ENCODE measurements at regions not wholly inside any gene's neighbourhood (a gene's known extent, or its start where the extent isn't known, plus 50 kb on each side); places are given as distances from the start of the nearest gene placed in this dataset.

DNA sequence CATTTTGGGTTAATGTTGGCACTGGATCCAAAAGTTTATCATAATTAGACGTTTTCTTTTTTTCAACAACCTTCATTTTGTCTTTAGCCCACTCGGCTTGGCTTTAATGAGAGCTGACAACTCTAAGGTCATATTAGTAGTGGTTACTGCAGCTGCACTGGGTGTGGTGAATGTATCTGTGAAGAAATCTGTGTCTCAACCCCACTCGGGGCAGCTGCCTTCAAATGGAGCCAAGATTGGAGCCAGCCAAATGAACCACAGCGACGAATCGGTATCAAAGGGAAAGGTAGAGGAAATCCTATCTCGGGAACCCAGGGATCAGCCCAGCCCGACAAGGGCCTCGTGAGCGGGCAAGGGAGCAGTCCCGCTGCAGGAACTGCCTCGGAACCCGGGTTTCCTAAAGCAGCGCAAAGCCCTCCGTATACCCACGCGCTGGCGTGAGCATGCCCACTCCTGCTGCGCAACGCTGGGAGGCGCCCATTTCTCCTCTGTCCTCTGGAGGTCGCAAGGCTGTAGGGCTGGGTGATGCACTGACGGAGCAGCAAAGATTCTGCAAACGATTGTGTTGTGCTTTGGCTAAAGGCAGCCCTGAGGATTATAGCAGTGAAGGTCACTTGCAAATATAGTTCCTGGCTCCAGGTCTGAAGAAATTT lies 98.7 kb upstream of the MBL2 start:
- TF ChIP-seq POLR2A (IDR thresholded peaks at IDR 0.05) = no peak
- TF ChIP-seq, protein P1, sequence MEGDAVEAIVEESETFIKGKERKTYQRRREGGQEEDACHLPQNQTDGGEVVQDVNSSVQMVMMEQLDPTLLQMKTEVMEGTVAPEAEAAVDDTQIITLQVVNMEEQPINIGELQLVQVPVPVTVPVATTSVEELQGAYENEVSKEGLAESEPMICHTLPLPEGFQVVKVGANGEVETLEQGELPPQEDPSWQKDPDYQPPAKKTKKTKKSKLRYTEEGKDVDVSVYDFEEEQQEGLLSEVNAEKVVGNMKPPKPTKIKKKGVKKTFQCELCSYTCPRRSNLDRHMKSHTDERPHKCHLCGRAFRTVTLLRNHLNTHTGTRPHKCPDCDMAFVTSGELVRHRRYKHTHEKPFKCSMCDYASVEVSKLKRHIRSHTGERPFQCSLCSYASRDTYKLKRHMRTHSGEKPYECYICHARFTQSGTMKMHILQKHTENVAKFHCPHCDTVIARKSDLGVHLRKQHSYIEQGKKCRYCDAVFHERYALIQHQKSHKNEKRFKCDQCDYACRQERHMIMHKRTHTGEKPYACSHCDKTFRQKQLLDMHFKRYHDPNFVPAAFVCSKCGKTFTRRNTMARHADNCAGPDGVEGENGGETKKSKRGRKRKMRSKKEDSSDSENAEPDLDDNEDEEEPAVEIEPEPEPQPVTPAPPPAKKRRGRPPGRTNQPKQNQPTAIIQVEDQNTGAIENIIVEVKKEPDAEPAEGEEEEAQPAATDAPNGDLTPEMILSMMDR (IDR thresholded peaks at IDR 0.05) = no peak
